DOHH2 (cell line): ENCODE measurements at regions not wholly inside any gene's neighbourhood (a gene's known extent, or its start where the extent isn't known, plus 50 kb on each side); places are given as distances from the start of the nearest gene placed in this dataset.

Experiments
- H3F3A ChIP-seq: fragments of 200-600 bp; sonication (generic), shearing (Covaris generic); 2 replicates; pipeline ENCODE4 v1.6.0; 2016; ENCODE audit warnings: antibody characterized with exemption, mild to moderate bottlenecking; ENCODE audit not compliant: control insufficient read depth, insufficient read depth
- H3K27ac ChIP-seq: fragments of 200-600 bp; sonication (generic); 2 replicates; pipeline ENCODE4 v1.5.1; 2014; ENCODE audit warnings: low read depth, mild to moderate bottlenecking, low read length, moderate library complexity
- H3K27me3 ChIP-seq: fragments of 200-600 bp; sonication (generic); 2 replicates; pipeline ENCODE4 v1.6.1; 2014; ENCODE audit warnings: mild to moderate bottlenecking, low read length, mixed read lengths; ENCODE audit not compliant: control insufficient read depth
- H3K36me3 ChIP-seq: fragments of 200-600 bp; sonication (generic); 2 replicates; pipeline ENCODE4 v1.6.1; 2014; ENCODE audit warnings: mild to moderate bottlenecking, low read length, moderate library complexity, mixed read lengths; ENCODE audit not compliant: control insufficient read depth
- H3K4me1 ChIP-seq: fragments of 200-600 bp; sonication (generic); 2 replicates; pipeline ENCODE4 v1.6.1; 2014; ENCODE audit warnings: mild to moderate bottlenecking, low read length, mixed read lengths; ENCODE audit not compliant: control insufficient read depth
- H3K4me2 ChIP-seq: fragments of 200-600 bp; sonication (generic); 2 replicates; pipeline ENCODE4 v1.6.0; 2014; ENCODE audit warnings: mild to moderate bottlenecking, low read length, moderate library complexity
- H3K4me3 ChIP-seq: fragments of 200-600 bp; sonication (generic); 2 replicates; pipeline ENCODE4 v1.5.1; 2014; ENCODE audit warnings: mild to moderate bottlenecking, low read length, mixed read lengths
- H3K79me2 ChIP-seq: fragments of 200-600 bp; sonication (generic); 2 replicates; pipeline ENCODE4 v1.6.1; 2014; ENCODE audit warnings: mild to moderate bottlenecking, low read length, mixed read lengths; ENCODE audit not compliant: control insufficient read depth
- H3K9me2 ChIP-seq: fragments of 200-600 bp; sonication (generic); replicated peaks from 2 replicates; pipeline ENCODE4 v1.6.1; 2014; ENCODE audit warnings: mild to moderate bottlenecking, low read length, mixed read lengths; ENCODE audit not compliant: control insufficient read depth
- H3K9me3 ChIP-seq: fragments of 200-600 bp; sonication (generic); 2 replicates; pipeline ENCODE4 v1.6.1; 2014; ENCODE audit warnings: antibody characterized with exemption, low read length, mixed read lengths; ENCODE audit not compliant: control insufficient read depth, insufficient read depth
- H4K20me1 ChIP-seq: fragments of 200-600 bp; sonication (generic); 2 replicates; pipeline ENCODE4 v1.6.0; 2014; ENCODE audit warnings: low read depth, mild to moderate bottlenecking, antibody characterized with exemption, low read length, moderate library complexity; ENCODE audit not compliant: control insufficient read depth, insufficient read depth
- EZH2phosphoT487 ChIP-seq: fragments of 200-600 bp; sonication (generic); IDR thresholded peaks from 2 replicates; pipeline ENCODE4 v1.6.1; 2017; ENCODE audit warnings: borderline replicate concordance, mild to moderate bottlenecking, antibody characterized with exemption, low read length, moderate library complexity, mixed read lengths
- TF ChIP-seq, protein P1 (sequence below): fragments of 200-600 bp; sonication (generic); IDR thresholded peaks from one replicate; pipeline ENCODE4 v1.5.1; 2014; ENCODE audit warnings: antibody characterized with exemption, mild to moderate bottlenecking, low read depth, low read length; ENCODE audit not compliant: poor library complexity, severe bottlenecking

DNA sequence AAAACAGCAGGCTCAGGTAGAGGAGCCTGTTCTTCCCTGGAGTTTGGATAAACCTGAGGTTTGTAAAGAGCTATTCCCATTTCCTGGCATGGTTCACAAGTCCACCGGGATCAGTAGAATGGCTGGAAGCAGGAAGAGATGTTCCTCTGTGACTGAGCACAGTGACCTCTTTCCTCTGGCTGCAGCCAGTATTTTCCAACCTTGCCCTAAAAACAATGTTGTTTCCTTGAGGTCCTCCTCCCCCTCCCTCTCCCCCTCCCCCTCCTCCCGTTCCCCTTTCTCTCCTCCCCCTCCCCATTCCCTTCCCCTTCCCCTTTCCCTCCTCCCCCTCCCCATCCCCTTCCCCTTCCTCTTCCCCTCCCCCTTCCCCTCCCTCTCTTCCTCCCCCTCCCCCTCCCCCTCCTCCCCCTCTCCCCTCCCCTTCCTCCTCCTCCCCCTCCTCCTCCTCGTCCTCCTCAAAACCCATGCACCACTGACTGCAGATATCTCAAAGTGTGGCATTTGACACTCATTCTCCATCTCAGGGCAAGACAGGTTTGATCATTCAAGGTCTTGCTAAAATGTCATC is 58.9 kb upstream of the MON1B start:
- H3K79me2 ChIP-seq, result no peaks in the 10 kb centered on the region
- no peaks in the 10 kb centered on the region for H3K4me1 ChIP-seq
- H3K4me2 ChIP-seq, result no peak overlapping the region
- H3K27me3 ChIP-seq, result no peaks in the 10 kb centered on the region
- H3K36me3 ChIP-seq, result no peaks in the 10 kb centered on the region
- H3K9me3 ChIP-seq, result peaks cover 4% of the 10 kb centered on the region; the same call in 1 of the 2 replicates
- no peaks in the 10 kb centered on the region for H3K9me2 ChIP-seq
- TF ChIP-seq, protein P1, sequence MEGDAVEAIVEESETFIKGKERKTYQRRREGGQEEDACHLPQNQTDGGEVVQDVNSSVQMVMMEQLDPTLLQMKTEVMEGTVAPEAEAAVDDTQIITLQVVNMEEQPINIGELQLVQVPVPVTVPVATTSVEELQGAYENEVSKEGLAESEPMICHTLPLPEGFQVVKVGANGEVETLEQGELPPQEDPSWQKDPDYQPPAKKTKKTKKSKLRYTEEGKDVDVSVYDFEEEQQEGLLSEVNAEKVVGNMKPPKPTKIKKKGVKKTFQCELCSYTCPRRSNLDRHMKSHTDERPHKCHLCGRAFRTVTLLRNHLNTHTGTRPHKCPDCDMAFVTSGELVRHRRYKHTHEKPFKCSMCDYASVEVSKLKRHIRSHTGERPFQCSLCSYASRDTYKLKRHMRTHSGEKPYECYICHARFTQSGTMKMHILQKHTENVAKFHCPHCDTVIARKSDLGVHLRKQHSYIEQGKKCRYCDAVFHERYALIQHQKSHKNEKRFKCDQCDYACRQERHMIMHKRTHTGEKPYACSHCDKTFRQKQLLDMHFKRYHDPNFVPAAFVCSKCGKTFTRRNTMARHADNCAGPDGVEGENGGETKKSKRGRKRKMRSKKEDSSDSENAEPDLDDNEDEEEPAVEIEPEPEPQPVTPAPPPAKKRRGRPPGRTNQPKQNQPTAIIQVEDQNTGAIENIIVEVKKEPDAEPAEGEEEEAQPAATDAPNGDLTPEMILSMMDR, result no peak
- TF ChIP-seq EZH2phosphoT487, result no peak
- H3K4me3 ChIP-seq, result no peak overlapping the region
- no peaks in the 10 kb centered on the region for H4K20me1 ChIP-seq
- no peak overlapping the region for H3K27ac ChIP-seq
- H3F3A ChIP-seq, result no peaks in the 10 kb centered on the region

DNA sequence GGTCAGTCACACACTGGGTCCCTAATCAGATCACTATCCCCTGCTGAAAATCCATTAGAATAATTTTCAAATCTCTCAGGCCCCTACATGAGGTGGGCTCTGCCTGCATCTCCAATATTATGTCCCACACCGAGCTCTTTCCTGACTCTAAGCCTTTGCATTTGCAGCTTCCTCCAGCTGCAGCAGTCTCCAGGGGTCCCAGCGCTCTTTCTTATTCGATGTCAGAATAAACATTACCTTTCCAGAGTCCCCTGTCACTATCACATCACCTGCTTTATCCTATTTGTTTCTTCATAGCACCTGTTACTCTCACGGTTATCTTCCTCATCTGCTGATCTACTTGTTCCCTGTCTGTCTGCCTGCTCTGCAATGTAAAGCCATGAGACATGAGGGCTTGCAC is 57.3 kb upstream of the MON1B start:
- Histone ChIP-seq H3F3A (no peaks in the 10 kb centered on the region), H3K9me3 (no peaks in the 10 kb centered on the region), H3K4me3 (no peak overlapping the region), H3K27me3 (no peaks in the 10 kb centered on the region), H3K4me2 (no peak overlapping the region), H3K4me1 (no peaks in the 10 kb centered on the region), H3K79me2 (no peaks in the 10 kb centered on the region), H4K20me1 (no peaks in the 10 kb centered on the region), H3K9me2 (no peaks in the 10 kb centered on the region), H3K27ac (no peak overlapping the region), H3K36me3 (no peaks in the 10 kb centered on the region)
- TF ChIP-seq, protein P1, result no peak
- no peak for TF ChIP-seq EZH2phosphoT487

- H3K9me2 ChIP-seq, result no peaks in the 10 kb centered on the region
- H4K20me1 ChIP-seq, result no peaks in the 10 kb centered on the region
- no peaks in the 10 kb centered on the region for H3K27me3 ChIP-seq
- no peak overlapping the region for H3K27ac ChIP-seq
- no peak overlapping the region for H3K4me3 ChIP-seq
- H3K4me2 ChIP-seq, result no peak overlapping the region
- no peaks in the 10 kb centered on the region for H3K36me3 ChIP-seq
- TF ChIP-seq EZH2phosphoT487, result no peak
- TF ChIP-seq, protein P1, result no peak
- no peaks in the 10 kb centered on the region for H3K4me1 ChIP-seq
- H3K79me2 ChIP-seq, result no peaks in the 10 kb centered on the region
- H3F3A ChIP-seq, result no peaks in the 10 kb centered on the region
- no peaks in the 10 kb centered on the region for H3K9me3 ChIP-seq
Observed at GRCh38 chr16:77137045-77137444, 53.9 kb upstream of the MON1B start.
